NB4 (cell line): ENCODE measurements at regions not wholly inside any gene's neighbourhood (a gene's known extent, or its start where the extent isn't known, plus 50 kb on each side); places are given as distances from the start of the nearest gene placed in this dataset.

ENCODE experiments used
- DNase-seq: peaks from one replicate; pipeline ENCODE4 v3.0.0; 2010; ENCODE audit warnings: low read depth
- H3K4me3 ChIP-seq: one replicate; pipeline ENCODE4 v1.5.1; 2011; ENCODE audit warnings: mild to moderate bottlenecking, low read depth, low read length, moderate library complexity
- CTCF ChIP-seq: IDR thresholded peaks from one replicate; pipeline ENCODE4 v1.5.1; 2012; ENCODE audit warnings: low read depth, low read length
- MAX ChIP-seq: IDR thresholded peaks from 2 replicates; pipeline ENCODE4 v1.6.1; 2011; ENCODE audit warnings: low read depth, low read length
- MYC ChIP-seq: IDR thresholded peaks from 2 replicates; pipeline ENCODE4 v1.6.1; 2011; ENCODE audit warnings: low read depth, low read length
- POLR2A ChIP-seq: IDR thresholded peaks from 2 replicates; pipeline ENCODE4 v1.6.1; 2011; ENCODE audit warnings: mild to moderate bottlenecking; ENCODE audit not compliant: insufficient read length; ENCODE audit errors: extremely low read depth

- DNase-seq, result no peak
- TF ChIP-seq MAX, result no peak
- TF ChIP-seq MYC, result no peak
- no peak for TF ChIP-seq CTCF
- TF ChIP-seq POLR2A, result no peak
- H3K4me3 ChIP-seq, result no peak overlapping the region
These were observed 143.4 kb upstream of the PHACTR1 start for GRCh38 chr6:12572896-12573827.

- TF ChIP-seq CTCF, result no peak
- TF ChIP-seq MAX, result no peak
- no peak for TF ChIP-seq POLR2A
- no peak for TF ChIP-seq MYC
- no peak overlapping the region for H3K4me3 ChIP-seq
- no peak for DNase-seq
These were observed 140.6 kb upstream of the PHACTR1 start for GRCh38 chr6:12575961-12576360.

- TF ChIP-seq MYC, result no peak
- no peak for TF ChIP-seq CTCF
- TF ChIP-seq MAX, result no peak
- TF ChIP-seq POLR2A, result no peak
- H3K4me3 ChIP-seq, result no peak overlapping the region
- DNase-seq, result no peak
These were observed 140.2 kb upstream of the PHACTR1 start for GRCh38 chr6:12576389-12576788.

- no peak for TF ChIP-seq CTCF
- TF ChIP-seq MYC, result no peak
- no peak for TF ChIP-seq MAX
- no peak for TF ChIP-seq POLR2A
- no peak for DNase-seq
- H3K4me3 ChIP-seq, result no peak overlapping the region
These were observed 139.3 kb upstream of the PHACTR1 start for GRCh38 chr6:12577124-12577850.

GRCh38 chr6:12578097-12578496 lies 138.5 kb upstream of the PHACTR1 start:
- TF ChIP-seq MYC, result no peak
- no peak for TF ChIP-seq POLR2A
- no peak for TF ChIP-seq CTCF
- no peak for TF ChIP-seq MAX
- DNase-seq, result no peak

More at GRCh38 chr6:12578097-12578496, 138.5 kb upstream of the PHACTR1 start:
- H3K4me3 ChIP-seq, result no peak overlapping the region
